ENCODE measurements at regions not wholly inside any gene's neighbourhood (a gene's known extent, or its start where the extent isn't known, plus 50 kb on each side); places are given as distances from the start of the nearest gene placed in this dataset.
A peak's percentile ranks its signal among the peaks of the same experiment; 100 is the strongest.
"Not testable (repeated sequence)": the region's sequence is repeated elsewhere in the genome, so short reads cannot be mapped to it uniquely, and the experiment has no call there.

DNA sequence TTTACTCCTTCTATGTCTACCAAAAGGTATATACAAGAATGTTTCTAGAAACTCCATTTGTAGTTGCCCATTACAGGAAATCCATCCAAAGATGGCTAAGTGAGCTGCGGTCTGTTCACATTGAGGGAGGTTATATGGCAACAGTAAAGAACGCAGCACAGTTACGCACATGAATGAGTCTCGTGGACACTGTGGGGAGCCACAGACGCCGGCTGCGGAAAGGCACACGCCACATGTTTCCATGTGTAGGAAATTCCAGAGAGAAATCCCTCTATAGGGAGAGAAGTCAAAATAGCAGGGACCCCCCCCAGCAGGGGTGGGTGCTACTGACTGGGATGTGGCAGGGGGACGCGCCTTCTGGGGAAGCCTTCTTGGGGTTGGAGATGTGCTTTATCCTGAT is 139.0 kb upstream of the NCOR2 start:
- no peak for DNase-seq (ENCODE audit: low spot score)

DNA sequence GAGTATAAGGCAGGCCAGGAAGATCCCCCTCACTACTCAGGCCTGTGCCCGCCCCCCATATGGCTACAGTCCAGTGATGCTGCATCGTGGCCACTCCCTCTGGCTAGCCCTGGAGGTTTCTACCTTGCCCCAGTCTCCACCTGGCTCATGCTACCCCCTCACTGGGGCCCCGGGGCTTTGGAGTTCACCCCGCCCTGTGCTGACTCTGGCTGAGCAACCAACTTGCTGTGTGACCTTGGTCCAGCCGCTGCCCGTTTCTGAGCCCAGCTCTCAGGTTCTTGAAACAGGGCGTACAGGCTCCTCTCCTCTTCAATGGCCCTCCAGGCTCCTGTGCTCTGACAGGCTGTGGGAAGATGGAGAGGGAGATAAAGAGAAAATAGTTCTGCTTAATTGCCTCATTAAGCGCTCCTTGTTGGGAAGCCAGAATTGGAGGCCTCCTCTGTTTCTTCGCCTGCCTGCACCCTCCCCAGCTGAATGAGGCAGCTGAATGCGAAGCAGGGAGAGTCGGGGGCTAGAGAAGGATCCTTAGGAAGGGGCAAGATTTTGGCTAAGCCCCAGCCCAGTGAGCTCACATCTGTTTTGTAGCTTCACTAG is 138.2 kb upstream of the NCOR2 start:
- no peak for DNase-seq (ENCODE audit: low spot score)

DNA sequence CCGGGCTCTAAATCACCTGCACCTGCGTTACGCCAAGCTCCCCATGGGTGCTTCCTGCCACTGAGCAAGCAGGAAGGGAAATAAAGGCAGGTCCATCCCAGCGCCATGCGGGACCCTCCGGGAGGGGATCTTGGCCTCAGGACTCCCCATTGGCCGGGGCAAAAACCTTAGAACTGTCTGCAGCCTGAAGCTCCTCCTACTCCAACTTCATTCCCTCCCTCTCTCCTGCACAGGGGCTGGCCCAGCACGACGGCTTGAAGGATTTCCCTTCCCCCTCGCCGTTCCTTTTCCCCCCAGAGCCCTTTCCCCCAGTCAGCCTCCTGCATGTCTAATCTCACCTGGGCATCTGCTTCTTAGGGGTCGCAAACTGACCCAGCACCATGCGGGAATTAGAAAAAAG is 137.2 kb upstream of the NCOR2 start:
- no peak for DNase-seq (ENCODE audit: low spot score)

DNA sequence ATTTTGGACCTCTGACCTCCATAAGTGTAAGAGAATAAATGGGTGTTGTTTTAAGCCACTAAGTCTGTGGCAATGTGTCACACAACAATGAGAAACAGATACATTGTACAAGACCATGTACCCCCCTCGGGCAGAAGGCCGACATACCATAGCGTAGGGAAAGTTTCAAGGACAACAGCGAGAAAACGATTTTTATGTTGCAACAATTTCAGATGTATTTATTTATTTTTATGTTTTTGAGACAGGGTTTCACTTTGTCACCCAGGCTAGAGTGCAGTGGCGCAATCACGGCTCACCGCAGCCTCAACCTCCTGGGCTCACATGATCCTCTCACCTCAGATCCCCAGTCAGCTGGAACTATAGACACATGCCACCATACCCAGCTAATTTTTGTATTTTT is 136.4 kb upstream of the NCOR2 start:
- no peak for DNase-seq (ENCODE audit: low spot score)

DNA sequence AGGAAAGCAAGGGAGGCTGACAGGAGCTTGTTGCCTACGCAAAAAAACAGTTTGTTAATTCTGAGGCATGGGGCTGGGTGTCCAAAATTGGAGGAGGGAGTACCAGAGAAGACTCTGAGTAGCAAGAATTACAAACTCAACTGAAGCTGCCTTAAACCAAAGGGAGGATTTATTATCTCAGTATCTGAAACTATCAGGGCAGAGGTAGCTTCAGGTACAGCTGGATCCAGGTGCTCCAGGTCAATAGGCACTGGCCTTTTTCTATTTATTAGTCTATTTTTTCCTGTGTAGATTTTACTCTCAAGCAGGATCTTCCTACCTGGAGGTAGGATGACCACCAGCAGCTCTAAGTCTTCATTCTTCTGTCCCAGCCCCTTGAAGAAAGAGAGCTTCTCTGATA is 135.3 kb upstream of the NCOR2 start:
- DNase-seq (ENCODE audit: low spot score) = no peak

DNA sequence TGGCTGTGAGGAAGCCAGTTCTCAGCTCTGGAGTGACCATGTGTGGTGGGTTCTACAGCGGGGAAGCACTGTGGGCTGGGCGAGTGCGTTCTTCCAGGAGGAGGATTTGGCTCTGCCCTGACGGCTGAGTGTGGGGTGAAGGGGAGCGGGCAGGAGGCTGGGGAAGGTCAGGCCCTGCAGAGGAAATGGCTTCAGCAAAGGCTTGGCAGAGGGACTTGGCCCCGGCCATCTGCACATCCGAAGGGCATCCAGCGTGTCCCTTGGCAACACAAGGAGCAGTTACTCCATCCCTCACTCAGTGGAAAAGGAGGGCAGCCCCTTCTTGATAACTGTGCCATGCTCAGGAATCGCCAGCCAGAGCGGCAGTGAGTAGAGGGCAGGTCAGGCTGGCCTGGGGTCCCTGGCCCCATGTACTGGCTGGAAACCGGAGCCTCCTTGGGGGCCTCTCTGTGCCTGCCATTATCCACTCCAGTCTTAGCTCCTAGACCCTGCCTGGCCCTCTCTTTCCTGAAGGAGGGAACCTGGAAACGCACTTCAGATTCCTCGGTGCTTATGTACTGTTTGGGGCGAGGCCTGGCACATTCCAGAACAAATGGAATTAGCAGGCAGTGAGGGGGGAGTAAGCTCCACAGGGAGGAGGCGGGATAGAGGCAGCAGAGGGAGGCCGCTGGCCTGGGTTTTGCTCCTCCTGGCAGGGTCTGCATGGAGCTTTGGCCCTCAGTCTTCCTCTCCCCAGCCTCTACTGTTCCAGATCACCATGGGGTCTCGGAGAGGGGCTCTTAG is 133.6 kb upstream of the NCOR2 start:
- DNase-seq (ENCODE audit: low spot score) = no peak

DNA sequence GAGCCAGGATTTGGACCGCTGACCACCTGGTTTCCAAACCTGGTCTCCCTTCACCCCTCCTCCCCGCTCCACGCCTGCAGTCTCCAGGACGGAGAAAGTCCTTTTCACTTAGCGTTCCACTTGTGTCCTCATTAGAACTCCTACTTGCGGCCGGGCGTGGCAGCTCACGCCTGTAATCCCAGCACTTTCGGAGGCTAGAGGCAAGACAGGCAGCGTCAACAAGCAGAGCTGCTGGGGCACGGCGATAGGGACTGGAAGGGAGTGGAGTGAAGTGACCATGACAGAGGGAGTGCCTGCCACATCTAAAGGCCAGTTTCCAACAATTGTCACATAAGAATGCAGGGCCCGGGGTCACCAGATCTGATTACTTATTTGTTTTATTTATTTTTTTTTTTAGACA is 132.5 kb upstream of the NCOR2 start:
- DNase-seq (ENCODE audit: low spot score) = no peak

DNA sequence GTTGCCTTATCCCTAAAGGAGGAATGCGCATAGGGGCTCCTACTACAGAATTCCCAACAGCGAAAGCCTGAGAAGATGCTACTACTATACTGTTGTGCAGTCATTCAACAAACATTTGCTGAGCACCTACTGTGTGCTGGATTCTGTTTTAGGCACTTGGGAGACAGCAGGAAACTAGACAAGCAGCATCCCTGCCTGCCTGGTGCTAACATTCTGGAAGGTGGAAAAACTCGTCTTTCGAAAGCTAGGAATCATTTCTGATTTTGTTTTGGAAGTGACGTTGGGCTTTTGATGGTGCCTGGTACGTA is 131.5 kb upstream of the NCOR2 start:
- DNase-seq (ENCODE audit: low spot score) = no peak

DNA sequence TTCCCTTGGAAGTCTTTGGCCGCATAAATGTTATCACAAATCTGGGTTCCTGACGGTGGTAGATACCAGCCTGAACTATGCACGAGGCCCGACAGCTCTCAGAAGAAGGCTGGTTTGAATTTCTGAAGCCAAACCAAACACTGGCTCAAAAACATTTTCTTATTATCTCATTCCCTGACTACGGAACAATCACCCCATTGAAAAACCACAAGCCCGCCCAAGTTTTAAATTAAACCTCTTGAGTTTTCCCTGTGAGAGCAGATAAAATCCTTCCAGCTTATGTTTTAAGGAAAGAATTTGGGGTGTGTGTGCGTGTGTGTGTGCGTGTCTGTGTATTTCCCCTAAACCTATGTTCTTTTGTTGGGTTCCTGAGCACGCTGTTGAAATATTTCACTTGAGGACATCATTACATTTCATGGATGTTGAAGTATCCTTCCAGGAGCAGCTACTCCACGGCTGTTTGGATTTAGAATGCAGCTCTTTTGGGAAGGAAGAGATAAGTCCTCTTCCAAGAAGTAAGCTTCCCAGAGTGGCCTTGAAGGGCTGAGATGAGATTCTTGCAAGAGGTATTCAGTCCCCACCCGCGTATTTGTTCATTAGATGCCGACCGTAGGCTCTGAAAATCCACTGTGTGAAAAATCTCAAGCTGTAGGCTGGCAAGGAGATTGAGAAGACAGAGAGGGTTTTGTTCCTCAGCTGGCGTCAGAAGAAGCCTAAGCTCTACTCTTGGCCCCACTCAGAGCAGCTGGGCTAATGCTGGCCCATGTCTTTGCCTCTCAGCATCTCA is 131.0 kb upstream of the NCOR2 start:
- no peak for DNase-seq (ENCODE audit: low spot score)

DNA sequence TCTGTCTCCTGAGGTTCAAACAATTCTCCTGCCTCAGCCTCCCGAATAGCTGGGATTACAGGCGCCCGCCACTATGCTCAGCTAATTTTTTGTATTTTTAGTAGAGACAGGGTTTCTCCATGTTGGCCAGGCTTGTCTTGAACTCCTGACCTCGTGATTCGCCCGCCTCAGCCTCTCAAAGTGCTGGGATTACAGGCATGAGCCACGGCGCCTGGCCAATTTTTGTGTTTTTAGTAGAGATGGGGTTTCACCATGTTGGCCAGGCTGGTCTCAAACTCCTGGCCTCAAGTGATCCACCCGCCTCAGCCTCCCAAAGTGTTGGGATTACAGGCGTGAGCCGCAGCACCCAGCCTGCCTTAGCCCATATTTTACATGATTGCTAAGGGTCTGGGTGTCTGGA is 130.3 kb upstream of the NCOR2 start:
- DNase-seq (ENCODE audit: low spot score) = not testable (repeated sequence)

DNA sequence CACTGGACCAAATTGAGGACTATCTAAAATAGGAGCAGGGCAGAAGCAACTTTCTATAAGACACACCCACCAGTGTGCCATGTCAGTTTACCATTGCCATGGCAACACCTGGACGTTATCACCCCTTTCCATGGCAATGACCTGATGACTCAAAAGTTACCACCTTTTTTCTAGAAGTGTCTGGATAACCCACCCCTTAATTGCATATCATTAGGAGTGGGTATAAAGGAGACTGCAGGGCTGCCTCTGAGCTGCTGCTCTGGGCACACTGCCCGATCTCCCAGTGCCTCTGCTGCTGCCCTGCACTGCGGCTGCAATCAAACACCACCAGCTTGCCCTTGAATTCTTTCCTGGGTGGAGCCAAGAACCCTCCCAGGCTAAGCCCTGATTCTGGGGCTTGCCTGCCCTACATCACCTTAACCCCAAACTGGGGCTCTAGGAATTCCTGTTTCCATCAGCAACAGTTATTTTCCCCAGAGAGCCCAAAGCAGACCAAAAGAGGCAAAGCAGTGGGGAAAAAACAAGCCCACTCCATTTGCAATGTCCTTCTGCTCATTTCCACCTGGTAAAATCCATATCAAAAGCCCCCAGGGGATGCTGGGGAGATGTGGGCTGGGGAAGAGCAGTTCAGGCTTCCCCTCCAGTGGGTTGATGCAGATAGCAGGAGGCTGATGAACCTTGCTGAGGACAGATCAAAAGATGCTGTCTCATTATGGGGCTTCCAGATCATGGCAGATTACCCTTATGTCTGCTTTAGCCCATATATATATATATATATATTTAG is 129.5 kb upstream of the NCOR2 start:
- DNase-seq (ENCODE audit: low spot score) = no peak

DNA sequence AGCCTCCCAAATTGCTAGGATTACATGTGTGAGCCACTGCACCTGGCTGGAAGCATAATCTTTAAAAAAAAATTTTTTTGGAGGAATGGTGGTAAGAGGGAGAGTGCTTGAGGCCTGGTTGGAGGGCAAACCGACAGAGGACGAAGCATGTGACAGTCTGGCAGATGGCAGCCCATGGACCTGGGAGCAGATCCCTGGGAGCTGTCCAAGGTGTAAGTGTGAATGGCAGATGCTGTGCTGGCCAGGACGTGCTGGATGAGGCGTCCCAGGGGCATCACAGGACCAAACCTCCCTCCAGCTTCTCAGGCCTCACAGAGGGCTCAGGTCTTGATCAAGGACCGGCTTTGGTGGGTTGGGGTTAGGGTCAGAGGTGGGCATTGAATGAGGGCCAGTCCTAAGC is 128.4 kb upstream of the NCOR2 start:
- DNase-seq (ENCODE audit: low spot score) = no peak

DNA sequence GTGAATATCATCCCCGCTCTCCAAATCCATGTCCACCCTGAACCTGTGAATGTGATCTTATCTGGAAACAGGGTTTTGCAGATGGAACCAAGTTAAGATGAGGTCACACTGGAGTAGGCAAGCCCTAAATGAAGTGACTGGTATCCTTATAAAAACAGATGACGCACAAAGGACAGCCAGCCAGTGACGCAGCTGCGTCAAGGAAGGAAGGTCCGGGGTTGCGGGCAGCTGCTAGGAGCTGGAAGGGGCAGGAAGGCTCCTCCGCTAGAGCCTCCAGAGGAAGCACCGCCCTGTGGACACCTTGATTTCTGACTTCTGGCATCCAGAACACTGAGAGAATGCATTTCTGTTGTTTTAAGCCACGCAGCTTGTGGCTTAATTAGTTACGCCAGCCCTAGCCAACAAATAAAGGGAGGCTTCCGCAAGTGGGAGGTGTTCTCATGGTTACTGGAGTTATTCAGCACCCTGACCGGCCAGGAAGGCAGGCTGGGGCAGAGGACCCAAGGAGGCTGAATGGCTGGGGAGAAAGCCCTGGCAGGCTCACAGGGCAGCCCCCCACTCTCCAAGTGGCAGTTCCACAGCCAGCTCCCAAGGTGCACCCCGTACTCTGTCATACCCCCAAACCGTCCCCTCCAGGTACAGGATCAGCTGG is 127.6 kb upstream of the NCOR2 start:
- DNase-seq (ENCODE audit: low spot score) = no peak

DNA sequence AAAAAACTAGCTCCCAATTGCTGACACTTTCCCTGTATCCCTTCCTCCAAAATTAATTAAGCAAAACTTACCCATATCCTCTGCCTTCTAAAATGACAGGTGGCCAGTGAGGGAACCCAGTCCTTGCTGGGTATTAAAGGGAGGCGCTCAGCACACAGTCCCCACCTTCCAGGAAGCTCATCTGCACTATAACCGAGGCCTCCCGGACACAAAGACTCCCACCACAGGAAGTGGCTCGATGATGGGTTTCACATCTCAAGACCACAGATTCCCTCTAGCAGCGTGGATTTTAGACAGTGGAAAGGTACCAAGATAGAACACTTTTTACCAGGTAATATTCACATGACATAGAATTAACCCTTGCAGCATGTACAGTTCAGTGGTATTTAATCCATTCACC is 126.8 kb upstream of the NCOR2 start:
- peak; percentile 30 for DNase-seq (ENCODE audit: low spot score)

DNA sequence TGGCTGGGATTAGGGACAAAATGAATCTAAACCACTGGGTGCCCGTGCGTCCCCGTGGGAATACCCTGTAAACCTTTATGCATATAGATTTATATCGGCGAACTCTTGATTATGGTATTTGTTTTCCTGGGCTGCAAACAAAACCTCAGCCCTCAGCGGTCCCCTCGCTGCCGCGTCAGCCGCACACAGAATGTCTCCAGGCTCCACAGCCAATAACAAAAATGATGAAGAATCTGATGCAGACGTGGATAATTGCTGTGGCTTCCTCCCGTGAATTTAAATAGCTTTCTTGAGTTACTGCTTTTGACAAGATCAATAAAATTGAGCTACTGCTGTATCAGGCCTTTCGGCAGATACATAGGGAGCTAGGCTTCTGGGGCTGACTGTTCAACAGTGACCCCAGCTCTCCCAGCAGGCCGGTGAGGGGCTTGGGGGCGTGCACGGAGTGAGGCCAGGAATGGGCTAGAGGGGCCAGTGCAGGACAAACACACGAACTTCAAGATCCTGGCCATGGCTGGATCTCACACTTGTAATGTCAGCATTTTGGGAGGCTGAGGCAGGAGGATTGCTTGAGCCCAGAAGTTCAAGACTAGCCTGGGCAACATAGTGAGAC is 125.8 kb upstream of the NCOR2 start:
- DNase-seq (ENCODE audit: low spot score) = no peak

DNA sequence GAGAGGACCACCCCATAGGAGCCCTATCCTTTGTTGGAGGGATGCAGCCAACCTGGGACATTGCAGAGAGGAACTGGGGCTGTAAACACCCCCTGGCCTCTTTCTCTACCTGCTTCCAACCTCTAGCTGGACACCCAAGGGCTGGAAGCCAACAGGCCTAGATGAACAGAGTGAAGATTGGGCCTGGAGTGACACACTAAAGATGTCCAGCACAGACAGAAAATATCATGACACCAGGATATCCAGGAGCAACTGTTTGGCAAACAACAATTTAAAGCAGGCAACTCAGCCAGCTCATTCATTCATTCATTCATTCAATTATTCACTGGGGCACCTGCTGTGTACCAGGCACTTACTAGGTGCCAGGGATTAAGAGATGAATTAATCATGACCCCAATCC is 125.0 kb upstream of the NCOR2 start:
- no peak for DNase-seq (ENCODE audit: low spot score)

DNA sequence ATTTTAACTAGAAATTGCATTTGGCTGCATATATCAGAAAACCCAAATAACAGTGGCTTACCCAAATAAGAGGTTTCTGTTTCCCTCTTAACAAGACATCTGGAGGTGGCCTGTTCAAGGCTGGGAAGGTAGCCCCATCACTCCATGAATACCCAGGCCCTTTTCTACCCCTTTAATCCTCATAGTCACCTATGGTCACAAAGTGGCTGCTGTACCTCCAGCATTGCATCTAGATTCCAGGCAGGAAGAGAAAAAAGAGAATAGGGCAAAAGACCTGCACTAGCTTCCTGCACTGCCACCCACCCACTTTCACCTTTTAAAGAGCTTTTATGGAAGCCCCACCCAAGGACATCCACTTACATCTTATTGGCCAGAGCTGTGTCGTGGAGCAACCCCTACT is 124.0 kb upstream of the NCOR2 start:
- DNase-seq (ENCODE audit: low spot score) = no peak

DNA sequence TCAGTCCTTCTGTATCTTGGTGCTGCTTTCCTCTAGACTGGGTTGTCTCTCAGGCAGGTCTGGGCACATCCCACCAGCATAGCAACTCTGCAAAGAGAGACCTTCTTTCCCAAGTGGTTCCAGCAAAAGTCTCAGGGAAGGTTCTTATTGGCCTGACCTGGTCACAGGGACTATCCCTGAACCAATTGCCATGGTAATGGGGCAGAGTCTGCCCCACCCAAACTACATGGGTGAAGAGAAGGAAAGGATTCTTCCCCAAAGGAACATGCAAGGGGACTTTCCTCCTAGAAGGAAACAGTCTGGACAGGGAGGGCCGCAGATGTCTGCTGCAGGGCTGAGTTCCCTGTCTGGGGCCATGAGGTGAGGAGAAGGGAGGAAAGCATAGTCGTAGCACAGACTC is 122.2 kb upstream of the NCOR2 start:
- no peak for DNase-seq (ENCODE audit: low spot score)

DNA sequence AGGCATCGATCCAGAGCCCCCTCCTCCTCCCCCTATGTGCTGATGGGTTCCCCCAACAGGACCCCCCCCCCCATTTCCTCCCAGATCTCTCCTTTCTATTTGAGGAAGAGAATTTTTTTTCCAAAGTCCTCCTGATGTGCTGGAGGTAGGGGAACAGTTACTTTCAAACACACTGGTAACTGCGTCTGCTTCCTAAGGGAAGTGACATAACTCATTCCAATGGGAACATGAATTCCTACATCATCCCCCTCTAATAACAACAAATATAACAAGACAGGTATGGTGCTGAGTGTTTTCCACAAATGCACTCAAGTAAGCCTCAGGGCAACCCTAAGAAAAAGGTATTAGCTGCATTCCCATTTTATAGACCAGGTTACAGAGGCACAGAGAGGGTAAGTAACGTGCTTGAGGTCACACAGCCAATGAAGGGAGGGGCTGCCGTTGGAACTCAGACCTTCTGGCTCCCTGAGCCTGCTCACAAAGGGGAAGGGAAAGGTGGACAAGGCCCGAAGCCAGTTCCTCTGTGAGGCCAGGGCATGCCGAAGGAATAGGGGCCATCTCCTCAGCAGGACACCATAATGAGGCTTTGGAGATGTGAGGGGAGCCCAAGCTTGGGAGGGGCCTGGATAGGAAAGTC is 121.1 kb upstream of the NCOR2 start:
- no peak for DNase-seq (ENCODE audit: low spot score)

DNA sequence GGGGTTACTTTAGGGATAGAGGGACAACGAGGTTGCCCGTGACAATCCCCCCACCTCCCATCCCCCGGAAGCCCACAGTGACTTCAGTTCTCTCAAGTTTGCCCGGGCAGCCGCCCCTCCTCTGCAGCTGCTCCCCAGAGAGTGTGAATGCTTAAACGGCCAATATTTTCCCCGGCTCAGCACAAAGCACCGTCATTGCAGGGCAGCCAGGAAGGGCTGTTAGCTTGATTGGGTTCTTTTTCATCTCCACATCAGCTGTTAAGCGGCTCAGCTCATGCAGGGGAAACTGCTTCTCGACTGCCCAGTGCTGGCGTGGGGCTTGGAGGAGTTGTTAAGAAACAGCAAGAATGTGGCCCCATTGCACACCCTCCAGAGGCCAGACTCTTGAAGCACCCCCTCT is 120.5 kb upstream of the NCOR2 start:
- DNase-seq (ENCODE audit: low spot score) = no peak

DNA sequence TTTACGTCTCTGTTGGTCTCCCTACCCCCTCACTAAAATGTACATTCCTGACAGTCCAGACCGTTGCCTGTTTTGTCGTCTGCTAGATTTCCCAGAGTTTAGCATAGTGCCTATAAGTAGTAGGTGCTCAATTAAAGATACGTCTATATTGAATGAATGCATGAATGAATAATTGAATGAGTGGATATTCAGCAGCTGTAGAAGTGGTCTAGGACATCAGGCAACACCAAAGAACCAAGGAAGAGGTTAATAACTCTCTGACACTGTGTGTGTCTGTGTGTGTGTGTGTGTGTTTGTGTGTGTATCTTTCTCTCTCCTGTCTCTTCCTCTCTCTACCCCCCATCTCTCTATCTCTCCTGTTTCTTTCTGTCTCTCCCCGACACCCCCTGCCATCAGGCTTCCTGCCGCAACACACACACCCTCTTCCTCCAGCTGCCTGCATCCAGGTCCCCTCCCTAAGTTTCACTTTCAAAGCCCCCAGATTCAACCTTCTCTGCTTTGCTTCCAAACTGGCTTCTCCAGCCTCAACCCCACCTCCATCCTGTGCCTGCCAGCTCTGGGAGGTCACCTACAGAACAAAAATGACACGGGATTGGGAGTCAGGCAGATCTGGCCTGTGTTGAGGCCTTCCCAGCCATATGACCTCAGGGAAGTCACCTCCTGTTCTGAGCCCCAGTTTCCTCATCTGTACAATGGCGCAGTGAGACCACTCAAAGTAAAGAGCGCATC is 119.9 kb upstream of the NCOR2 start:
- no peak for DNase-seq (ENCODE audit: low spot score)
